Activated naive CD4-positive, alpha-beta T cell treated with Interleukin-2 at 50 U/mL for 16 hours (primary cell): ENCODE measurements at regions not wholly inside any gene's neighbourhood (a gene's known extent, or its start where the extent isn't known, plus 50 kb on each side); places are given as distances from the start of the nearest gene placed in this dataset.
A peak's percentile ranks its signal among the peaks of the same experiment; 100 is the strongest.

ENCODE experiments used
- DNase-seq: peaks from one replicate; pipeline ENCODE4 v3.0.0-alpha.2; 2020

GRCh38 chr15:31456354-31457060, 129.9 kb downstream of the KLF13 start:
- DNase-seq = no peak

GRCh38 chr15:31457161-31457560, 130.5 kb downstream of the KLF13 start:
- no peak for DNase-seq

GRCh38 chr15:31457631-31458526, 131.2 kb downstream of the KLF13 start:
- DNase-seq = no peak

GRCh38 chr15:31458596-31459399, 132.2 kb downstream of the KLF13 start:
- peak; percentile 68 for DNase-seq

GRCh38 chr15:31459400-31459748, 132.7 kb downstream of the KLF13 start:
- no peak for DNase-seq

- no peak for DNase-seq
Observed at GRCh38 chr15:31461375-31461774, 134.7 kb downstream of the KLF13 start.

- no peak for DNase-seq
Observed at GRCh38 chr15:31461911-31462480, 135.4 kb downstream of the KLF13 start.

GRCh38 chr15:31463521-31464102, 137.0 kb downstream of the KLF13 start:
- no peak for DNase-seq

- no peak for DNase-seq
Observed at GRCh38 chr15:31464216-31465082, 137.8 kb downstream of the KLF13 start.

GRCh38 chr15:31465083-31465955, 138.7 kb downstream of the KLF13 start:
- DNase-seq = no peak

- no peak for DNase-seq
Observed at GRCh38 chr15:31467361-31467760, 140.7 kb downstream of the KLF13 start.

- DNase-seq = no peak
Observed at GRCh38 chr15:31468911-31469785, 142.5 kb downstream of the KLF13 start.

- no peak for DNase-seq
Observed at GRCh38 chr15:31469786-31470525, 143.3 kb downstream of the KLF13 start.

- DNase-seq = no peak
Observed at GRCh38 chr15:31470756-31471155, 144.1 kb downstream of the KLF13 start.

GRCh38 chr15:31471731-31472430, 145.2 kb downstream of the KLF13 start:
- no peak for DNase-seq

- DNase-seq = peak; percentile 60
Observed at GRCh38 chr15:31472636-31473384, 146.2 kb downstream of the KLF13 start.

GRCh38 chr15:31473385-31474058, 146.9 kb downstream of the KLF13 start:
- DNase-seq = no peak
